RWPE1 (cell line): ENCODE measurements at regions not wholly inside any gene's neighbourhood (a gene's known extent, or its start where the extent isn't known, plus 50 kb on each side); places are given as distances from the start of the nearest gene placed in this dataset.

ENCODE experiments used
- CTCF ChIA-PET: fragments of 350-600 bp; sonication (Branson Sonifier 250); formaldehyde crosslinking; extraction: SDS; loops from one replicate; lab custom pipeline; 2021; lab: Yijun Ruan, JAX
- POLR2A ChIA-PET: fragments of 400-600 bp; formaldehyde crosslinking; extraction: SDS; loops from one replicate; lab custom pipeline; 2020; ENCODE audit warnings: antibody characterized with exemption; ENCODE audit not compliant: low non-redundant PET; lab: Yijun Ruan, JAX
- DNase-seq: peaks from one replicate; pipeline ENCODE4 v3.0.0; 2012; ENCODE audit warnings: low spot score
- H3K27ac ChIP-seq: fragments of 450-650 bp; 2 replicates; pipeline ENCODE4 v1.5.1; 2017
- TF ChIP-seq, protein P1 (sequence below): fragments of 450-650 bp; conservative IDR thresholded peaks from 2 replicates; pipeline ENCODE4 v1.5.1; 2017; ENCODE audit warnings: low read depth, mild to moderate bottlenecking

DNA sequence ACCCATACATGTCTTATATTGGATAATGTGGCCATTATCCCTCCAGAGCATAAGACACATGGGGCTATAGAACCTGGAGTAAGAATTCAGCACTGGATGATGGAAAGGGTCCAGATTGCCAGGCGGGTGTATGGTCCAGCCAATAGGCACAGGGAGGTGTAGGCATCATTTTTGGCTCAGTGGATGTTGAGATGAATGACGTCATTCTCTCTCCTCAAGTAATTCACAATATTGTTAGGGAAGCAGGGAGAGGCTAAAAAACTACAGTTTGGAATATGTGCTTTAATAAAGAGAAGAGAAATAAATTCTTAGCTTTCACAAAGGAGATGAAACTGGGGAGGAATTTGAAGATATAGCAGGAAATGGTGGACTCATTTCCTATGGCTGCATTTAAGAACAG lies 461.1 kb upstream of the GOT2 start:
- CTCF ChIA-PET = no interaction called here
- POLR2A ChIA-PET = no interaction called here
- DNase-seq = no peak
- TF ChIP-seq, protein P1, sequence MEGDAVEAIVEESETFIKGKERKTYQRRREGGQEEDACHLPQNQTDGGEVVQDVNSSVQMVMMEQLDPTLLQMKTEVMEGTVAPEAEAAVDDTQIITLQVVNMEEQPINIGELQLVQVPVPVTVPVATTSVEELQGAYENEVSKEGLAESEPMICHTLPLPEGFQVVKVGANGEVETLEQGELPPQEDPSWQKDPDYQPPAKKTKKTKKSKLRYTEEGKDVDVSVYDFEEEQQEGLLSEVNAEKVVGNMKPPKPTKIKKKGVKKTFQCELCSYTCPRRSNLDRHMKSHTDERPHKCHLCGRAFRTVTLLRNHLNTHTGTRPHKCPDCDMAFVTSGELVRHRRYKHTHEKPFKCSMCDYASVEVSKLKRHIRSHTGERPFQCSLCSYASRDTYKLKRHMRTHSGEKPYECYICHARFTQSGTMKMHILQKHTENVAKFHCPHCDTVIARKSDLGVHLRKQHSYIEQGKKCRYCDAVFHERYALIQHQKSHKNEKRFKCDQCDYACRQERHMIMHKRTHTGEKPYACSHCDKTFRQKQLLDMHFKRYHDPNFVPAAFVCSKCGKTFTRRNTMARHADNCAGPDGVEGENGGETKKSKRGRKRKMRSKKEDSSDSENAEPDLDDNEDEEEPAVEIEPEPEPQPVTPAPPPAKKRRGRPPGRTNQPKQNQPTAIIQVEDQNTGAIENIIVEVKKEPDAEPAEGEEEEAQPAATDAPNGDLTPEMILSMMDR = no peak
- no peak overlapping the region for H3K27ac ChIP-seq

DNA sequence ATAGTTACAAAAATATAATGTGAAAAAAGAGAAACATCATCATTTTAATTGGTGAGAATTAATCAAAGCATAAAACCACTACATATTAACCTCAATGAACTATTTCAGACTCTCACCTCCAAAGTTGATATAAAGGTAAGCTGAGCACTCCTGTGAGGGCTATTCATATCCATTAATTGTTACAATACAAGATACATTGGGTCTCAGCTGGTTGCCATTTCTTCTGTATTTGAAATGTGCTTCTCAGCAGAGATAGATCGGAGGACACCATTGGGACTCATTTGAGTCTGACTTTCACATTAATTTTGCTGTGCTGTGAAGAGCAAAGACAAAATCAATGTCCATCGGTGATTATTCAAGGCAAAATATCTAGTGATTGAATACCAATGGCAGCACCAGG lies 459.5 kb upstream of the GOT2 start:
- TF ChIP-seq, protein P1 = no peak
- POLR2A ChIA-PET = no interaction called here

DNA sequence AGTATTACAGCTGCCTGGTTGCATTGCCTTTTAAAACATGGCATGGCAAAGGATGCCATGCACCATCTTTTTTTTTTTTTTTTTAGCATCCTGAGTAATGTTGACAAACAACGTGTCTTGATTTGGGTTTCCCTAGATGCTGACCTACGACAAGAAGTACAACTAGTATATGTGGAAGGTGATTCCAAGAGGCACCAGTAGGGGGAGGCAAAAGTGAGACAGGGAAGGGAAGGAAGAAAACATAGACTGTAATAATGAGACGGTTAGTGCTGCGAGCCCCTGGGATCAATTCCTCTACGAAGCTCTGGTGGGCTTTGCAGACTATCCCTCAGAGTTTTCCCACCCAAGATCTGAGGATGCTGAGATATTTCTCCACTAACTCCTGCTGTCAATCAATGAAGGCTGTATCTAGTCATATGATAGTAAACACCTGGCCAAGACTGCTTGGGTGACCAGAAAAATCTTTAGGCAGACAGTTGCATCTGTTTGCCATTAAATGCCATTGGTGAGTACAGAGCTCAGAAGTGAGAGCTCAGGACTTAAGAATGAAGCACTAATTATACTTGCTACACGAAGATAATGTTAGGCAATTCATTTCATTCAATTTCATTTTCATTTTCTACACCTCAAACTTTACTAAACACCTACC lies 458.6 kb upstream of the GOT2 start:
- POLR2A ChIA-PET = no interaction called here
- H3K27ac ChIP-seq = no peak overlapping the region
- no peak for DNase-seq
- CTCF ChIA-PET = interaction anchor here (0.6 kb wide), 2 partner anchors 117 to 1718 kb away, joined by 3 to 5 read pairs; no protein-coding TSS in a partner anchor
- TF ChIP-seq, protein P1 = no peak; the same call in 1 of the 2 replicates

More for the DNA sequence above, 459.5 kb upstream of the GOT2 start:
- DNase-seq = no peak
- H3K27ac ChIP-seq = no peak overlapping the region
- CTCF ChIA-PET = no interaction called here

DNA sequence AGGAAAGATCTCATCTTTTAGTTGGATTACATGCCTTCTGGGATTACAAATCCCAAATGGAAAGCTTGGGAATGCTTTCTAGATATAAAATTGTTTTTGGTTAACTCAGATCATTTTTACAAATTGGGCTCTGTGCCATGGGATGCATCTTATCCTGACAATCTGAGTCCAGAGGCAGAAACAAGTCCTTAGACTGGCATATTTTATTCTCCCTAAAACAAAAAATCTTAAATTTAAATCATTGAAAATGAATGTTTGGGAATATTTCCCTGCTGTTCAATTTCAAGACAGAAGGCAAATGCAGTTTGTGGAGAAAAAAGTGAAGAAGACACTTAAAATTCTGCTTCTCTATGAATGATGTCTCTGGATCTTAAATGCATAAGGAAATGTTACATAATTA lies 456.6 kb upstream of the GOT2 start:
- POLR2A ChIA-PET = no interaction called here
- TF ChIP-seq, protein P1 = no peak
- DNase-seq = no peak
- H3K27ac ChIP-seq = no peak overlapping the region
- CTCF ChIA-PET = interaction anchor here (0.7 kb wide), 1 partner anchor 18 kb away, joined by 3 read pairs; no protein-coding TSS in a partner anchor

DNA sequence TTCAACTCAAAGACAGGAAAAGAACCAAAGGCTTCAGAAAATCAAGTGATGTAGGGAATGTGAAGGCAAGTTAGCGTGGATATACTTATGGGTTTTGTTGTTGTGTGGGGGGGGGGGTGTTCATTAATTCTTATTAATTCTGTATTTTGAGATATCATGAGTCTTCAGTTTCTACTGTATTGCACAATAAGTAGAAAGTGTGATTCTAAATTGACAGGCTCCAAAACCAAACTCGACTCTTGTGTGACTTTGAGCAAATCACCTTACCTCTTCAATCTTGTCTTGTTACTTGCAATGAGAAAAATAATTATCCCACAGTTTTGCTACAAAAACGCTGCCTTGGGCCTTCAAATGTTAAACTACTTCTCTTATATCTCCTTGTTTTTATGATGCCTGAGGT lies 453.9 kb upstream of the GOT2 start:
- TF ChIP-seq, protein P1 = no peak
- POLR2A ChIA-PET = no interaction called here

DNA sequence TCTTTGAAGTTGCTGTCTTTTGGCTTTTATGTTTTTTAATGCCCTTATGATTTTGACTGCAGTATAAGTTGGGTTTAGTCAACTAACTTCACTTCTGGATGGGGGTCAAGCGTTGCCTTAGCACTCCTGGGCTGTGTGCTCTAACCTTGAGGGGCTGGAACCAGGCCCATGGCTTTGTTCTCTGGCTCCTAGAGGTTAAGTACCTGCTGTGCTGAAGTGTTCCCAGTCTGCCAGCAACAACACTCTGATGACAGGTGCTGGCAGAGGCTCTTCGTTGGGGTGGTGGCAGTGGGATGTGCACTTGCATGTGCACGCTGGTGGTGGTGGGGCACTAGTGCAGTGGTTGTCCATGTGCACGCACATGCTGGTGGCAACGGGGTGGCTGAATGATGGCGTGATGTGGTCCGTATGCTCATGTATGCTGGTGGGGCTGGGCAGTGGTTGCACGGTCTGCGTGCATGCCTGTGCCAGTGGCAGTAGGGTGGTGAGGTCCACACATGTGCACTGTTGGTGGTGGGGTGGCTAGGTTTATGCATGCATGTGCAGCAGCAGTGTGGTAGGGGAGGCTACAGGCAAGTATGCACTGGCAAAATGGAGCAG lies 447.8 kb upstream of the GOT2 start:
- TF ChIP-seq, protein P1 = no peak
- POLR2A ChIA-PET = no interaction called here
- no peak for DNase-seq
- H3K27ac ChIP-seq = no peak overlapping the region
- CTCF ChIA-PET = no interaction called here

More for the DNA sequence above, 453.9 kb upstream of the GOT2 start:
- no peak for DNase-seq
- CTCF ChIA-PET = no interaction called here
- H3K27ac ChIP-seq = no peak overlapping the region
